ENCODE measurements at regions not wholly inside any gene's neighbourhood (a gene's known extent, or its start where the extent isn't known, plus 50 kb on each side); places are given as distances from the start of the nearest gene placed in this dataset.

GRCh38 chr20:40568200-40568599, 120.8 kb downstream of the MAFB start:
- Histone ChIP-seq H3K4me1 (ENCODE audit: control insufficient read depth in 1 of 2, insufficient read depth in 2 of 2, low read length in 2 of 2) (no peaks in the 10 kb centered on the region), H3K36me3 (ENCODE audit: control insufficient read depth in 1 of 2, insufficient read depth in 2 of 2, low read length in 1 of 2) (no peaks in the 10 kb centered on the region), H3K9me3 (ENCODE audit: control insufficient read depth, low read length) (no peaks in the 10 kb centered on the region), H3K27me3 (ENCODE audit: control insufficient read depth in 1 of 2, insufficient read depth in 2 of 2, low read length in 1 of 2) (no peaks in the 10 kb centered on the region), H3K27ac (ENCODE audit: low read depth in 1 of 2, low read length in 2 of 2) (no peak overlapping the region), H3K4me3 (ENCODE audit: low read length in 2 of 2) (no peak overlapping the region)
- intact Hi-C loops (cut with DNase I) = loop anchor here in 1 of 2 donors (10.0 kb wide), 1 partner anchor 187 kb away; no protein-coding TSS in a partner anchor
- WGBS, 2 donors = 76 to 81% methylated on average over 3 of the region's 3 CpGs
- ATAC-seq (ENCODE audit: low FRiP score) (no peak), DNase-seq (no peak)

GRCh38 chr20:40565682-40566040, 123.4 kb downstream of the MAFB start:
- WGBS, 2 donors = 86 to 88% methylated on average over 1 of the region's 1 CpG
- H3K4me3 ChIP-seq (ENCODE audit: low read length in 2 of 2) = no peak overlapping the region
- no peaks in the 10 kb centered on the region for H3K4me1 ChIP-seq (ENCODE audit: control insufficient read depth in 1 of 2, insufficient read depth in 2 of 2, low read length in 2 of 2)
- no peak for DNase-seq
- ATAC-seq (ENCODE audit: low FRiP score) = peak; percentile 34
- H3K27ac ChIP-seq (ENCODE audit: low read depth in 1 of 2, low read length in 2 of 2) = no peak overlapping the region
- H3K27me3 ChIP-seq (ENCODE audit: control insufficient read depth in 1 of 2, insufficient read depth in 2 of 2, low read length in 1 of 2) = no peaks in the 10 kb centered on the region
- intact Hi-C loops (cut with DNase I) = loop anchor here in 1 of 2 donors (2.0 to 10.0 kb wide), 2 partner anchors 123 to 189 kb away; partner anchors contain the start of gene MAFB
- no peaks in the 10 kb centered on the region for H3K36me3 ChIP-seq (ENCODE audit: control insufficient read depth in 1 of 2, insufficient read depth in 2 of 2, low read length in 1 of 2)
- no peaks in the 10 kb centered on the region for H3K9me3 ChIP-seq (ENCODE audit: control insufficient read depth, low read length)

GRCh38 chr20:40565001-40565681, 123.9 kb downstream of the MAFB start:
- WGBS, 2 donors = 8 to 17% methylated on average over 6 of the region's 6 CpGs
- no peaks in the 10 kb centered on the region for H3K4me1 ChIP-seq (ENCODE audit: control insufficient read depth in 1 of 2, insufficient read depth in 2 of 2, low read length in 2 of 2)
- H3K9me3 ChIP-seq (ENCODE audit: control insufficient read depth, low read length) = no peaks in the 10 kb centered on the region
- peak in 1 of 2 donors; percentile 56 for DNase-seq
- intact Hi-C loops (cut with DNase I) = loop anchor here in 1 of 2 donors (2.0 to 10.0 kb wide), 2 partner anchors 124 to 190 kb away; partner anchors contain the start of gene MAFB
- H3K27me3 ChIP-seq (ENCODE audit: control insufficient read depth in 1 of 2, insufficient read depth in 2 of 2, low read length in 1 of 2) = no peaks in the 10 kb centered on the region
- no peak overlapping the region for H3K27ac ChIP-seq (ENCODE audit: low read depth in 1 of 2, low read length in 2 of 2)
- H3K4me3 ChIP-seq (ENCODE audit: low read length in 2 of 2) = no peak overlapping the region
- no peaks in the 10 kb centered on the region for H3K36me3 ChIP-seq (ENCODE audit: control insufficient read depth in 1 of 2, insufficient read depth in 2 of 2, low read length in 1 of 2)
- ATAC-seq (ENCODE audit: low FRiP score) = peak; percentile 62

GRCh38 chr20:40563296-40563950, 125.6 kb downstream of the MAFB start:
- intact Hi-C loops (cut with DNase I) = loop anchor here in 1 of 2 donors (5.0 to 10.0 kb wide), 3 partner anchors 51 to 191 kb away; no protein-coding TSS in a partner anchor
- no peak for ATAC-seq (ENCODE audit: low FRiP score)

GRCh38 chr20:40562031-40562430, 127.0 kb downstream of the MAFB start:
- no peak for ATAC-seq (ENCODE audit: low FRiP score)
- Histone ChIP-seq H3K27ac (ENCODE audit: low read depth in 1 of 2, low read length in 2 of 2) (no peak overlapping the region), H3K36me3 (ENCODE audit: control insufficient read depth in 1 of 2, insufficient read depth in 2 of 2, low read length in 1 of 2) (no peaks in the 10 kb centered on the region), H3K27me3 (ENCODE audit: control insufficient read depth in 1 of 2, insufficient read depth in 2 of 2, low read length in 1 of 2) (no peaks in the 10 kb centered on the region), H3K4me1 (ENCODE audit: control insufficient read depth in 1 of 2, insufficient read depth in 2 of 2, low read length in 2 of 2) (no peaks in the 10 kb centered on the region), H3K9me3 (ENCODE audit: control insufficient read depth, low read length) (no peaks in the 10 kb centered on the region), H3K4me3 (ENCODE audit: low read length in 2 of 2) (no peak overlapping the region)
- WGBS, 2 donors = 56 to 83% methylated on average over 2 of the region's 2 CpGs
- peak in 1 of 2 donors; percentile 66 for DNase-seq
- intact Hi-C loops (cut with DNase I) = loop anchor here in 1 of 2 donors (5.0 to 10.0 kb wide), 3 partner anchors 50 to 193 kb away; no protein-coding TSS in a partner anchor

More at GRCh38 chr20:40563296-40563950, 125.6 kb downstream of the MAFB start:
- Histone ChIP-seq H3K4me3 (ENCODE audit: low read length in 2 of 2) (no peak overlapping the region), H3K4me1 (ENCODE audit: control insufficient read depth in 1 of 2, insufficient read depth in 2 of 2, low read length in 2 of 2) (no peaks in the 10 kb centered on the region), H3K27ac (ENCODE audit: low read depth in 1 of 2, low read length in 2 of 2) (no peak overlapping the region), H3K9me3 (ENCODE audit: control insufficient read depth, low read length) (no peaks in the 10 kb centered on the region), H3K36me3 (ENCODE audit: control insufficient read depth in 1 of 2, insufficient read depth in 2 of 2, low read length in 1 of 2) (no peaks in the 10 kb centered on the region), H3K27me3 (ENCODE audit: control insufficient read depth in 1 of 2, insufficient read depth in 2 of 2, low read length in 1 of 2) (no peaks in the 10 kb centered on the region)
- peak in 1 of 2 donors; percentile 79 for DNase-seq
- WGBS, 2 donors = 29 to 32% methylated on average over 8 of the region's 8 CpGs

GRCh38 chr20:40561187-40561586, 127.8 kb downstream of the MAFB start:
- Histone ChIP-seq H3K27ac (ENCODE audit: low read depth in 1 of 2, low read length in 2 of 2) (no peak overlapping the region), H3K27me3 (ENCODE audit: control insufficient read depth in 1 of 2, insufficient read depth in 2 of 2, low read length in 1 of 2) (no peaks in the 10 kb centered on the region), H3K9me3 (ENCODE audit: control insufficient read depth, low read length) (no peaks in the 10 kb centered on the region), H3K4me3 (ENCODE audit: low read length in 2 of 2) (no peak overlapping the region), H3K36me3 (ENCODE audit: control insufficient read depth in 1 of 2, insufficient read depth in 2 of 2, low read length in 1 of 2) (no peaks in the 10 kb centered on the region), H3K4me1 (ENCODE audit: control insufficient read depth in 1 of 2, insufficient read depth in 2 of 2, low read length in 2 of 2) (no peaks in the 10 kb centered on the region)
- DNase-seq = no peak
- 94 to 99% methylated on average over 3 of the region's 3 CpGs for WGBS, 2 donors
- ATAC-seq (ENCODE audit: low FRiP score) = no peak
- intact Hi-C loops (cut with DNase I) = loop anchor here in 1 of 2 donors (5.0 to 10.0 kb wide), 3 partner anchors 49 to 194 kb away; no protein-coding TSS in a partner anchor

GRCh38 chr20:40558212-40558611, 130.8 kb downstream of the MAFB start:
- H3K36me3 ChIP-seq (ENCODE audit: control insufficient read depth in 1 of 2, insufficient read depth in 2 of 2, low read length in 1 of 2) = no peaks in the 10 kb centered on the region
- H3K4me1 ChIP-seq (ENCODE audit: control insufficient read depth in 1 of 2, insufficient read depth in 2 of 2, low read length in 2 of 2) = no peaks in the 10 kb centered on the region
- no peak overlapping the region for H3K27ac ChIP-seq (ENCODE audit: low read depth in 1 of 2, low read length in 2 of 2)
- H3K4me3 ChIP-seq (ENCODE audit: low read length in 2 of 2) = no peak overlapping the region
- no peak for ATAC-seq (ENCODE audit: low FRiP score)
- H3K9me3 ChIP-seq (ENCODE audit: control insufficient read depth, low read length) = no peaks in the 10 kb centered on the region
- intact Hi-C loops (cut with DNase I) = no loop called here
- DNase-seq = no peak
- peaks cover 0 to under 1% of the 10 kb centered on the region in 2 donors for H3K27me3 ChIP-seq (ENCODE audit: control insufficient read depth in 1 of 2, insufficient read depth in 2 of 2, low read length in 1 of 2)

GRCh38 chr20:40551125-40551530, 137.9 kb downstream of the MAFB start:
- ATAC-seq (ENCODE audit: low FRiP score) = peak; percentile 41
- intact Hi-C loops (cut with DNase I) = no loop called here
- H3K27me3 ChIP-seq (ENCODE audit: control insufficient read depth in 1 of 2, insufficient read depth in 2 of 2, low read length in 1 of 2) = peaks cover 0 to 2% of the 10 kb centered on the region in 2 donors

More at GRCh38 chr20:40551125-40551530, 137.9 kb downstream of the MAFB start:
- 90 to 91% methylated on average over 1 of the region's 1 CpG for WGBS, 2 donors
- H3K9me3 ChIP-seq (ENCODE audit: control insufficient read depth, low read length) = no peaks in the 10 kb centered on the region
- H3K4me3 ChIP-seq (ENCODE audit: low read length in 2 of 2) = no peak overlapping the region
- no peak overlapping the region for H3K27ac ChIP-seq (ENCODE audit: low read depth in 1 of 2, low read length in 2 of 2)
- no peaks in the 10 kb centered on the region for H3K36me3 ChIP-seq (ENCODE audit: control insufficient read depth in 1 of 2, insufficient read depth in 2 of 2, low read length in 1 of 2)
- no peaks in the 10 kb centered on the region for H3K4me1 ChIP-seq (ENCODE audit: control insufficient read depth in 1 of 2, insufficient read depth in 2 of 2, low read length in 2 of 2)
- no peak for DNase-seq
